PC-9 (cell line): ENCODE measurements at regions not wholly inside any gene's neighbourhood (a gene's known extent, or its start where the extent isn't known, plus 50 kb on each side); places are given as distances from the start of the nearest gene placed in this dataset.

Source experiments
- BruUV-seq: library from RNA; stranded (reverse); fragments of 400-500 nt; replicated peaks from 2 replicates; lab custom pipeline; 2021; lab: Mats Ljungman, UMichigan
- CTCF ChIA-PET: fragments of 300-600 bp; sonication (Branson Sonifier 250); formaldehyde crosslinking; loops from one replicate; lab custom pipeline; 2022; ENCODE audit warnings: antibody characterized with exemption; lab: Charles Lee
- POLR2A ChIA-PET: fragments of 300-600 bp; sonication (Branson Sonifier 250); formaldehyde crosslinking; loops from one replicate; lab custom pipeline; 2022; ENCODE audit warnings: antibody characterized with exemption; ENCODE audit not compliant: unreplicated experiment; lab: Charles Lee
- DNase-seq, 2 experiments: peaks; one replicate each; pipeline versions ENCODE4 v3.0.0 to v3.0.0-alpha.2; 2015 to 2022; ENCODE audit warnings: mixed read lengths in 1 of 2
- H2AFZ ChIP-seq: fragments of 200-600 bp; sonication (generic); 2 replicates; pipeline ENCODE4 v1.8.1; 2017; ENCODE audit warnings: antibody characterized with exemption
- H3F3A ChIP-seq: fragments of 200-600 bp; sonication (generic); 2 replicates; pipeline ENCODE4 v1.8.1; 2017; ENCODE audit warnings: antibody characterized with exemption, mild to moderate bottlenecking, low read depth; ENCODE audit not compliant: insufficient read depth
- H3K27ac ChIP-seq: fragments of 200-600 bp; sonication (generic); 2 replicates; pipeline ENCODE4 v1.6.1; 2016; ENCODE audit warnings: mixed run types
- H3K27me3 ChIP-seq: fragments of 200-600 bp; sonication (generic); 2 replicates; pipeline ENCODE4 v1.6.1; 2016; ENCODE audit warnings: low read depth, mixed run types; ENCODE audit not compliant: insufficient read depth
- H3K36me3 ChIP-seq: fragments of 200-600 bp; sonication (generic); 2 replicates; pipeline ENCODE4 v1.6.1; 2016; ENCODE audit warnings: low read depth, mixed run types
- H3K4me1 ChIP-seq: fragments of 200-600 bp; sonication (generic); replicated peaks from 2 replicates; pipeline ENCODE4 v1.6.1; 2016; ENCODE audit warnings: mixed run types; ENCODE audit not compliant: insufficient read depth
- H3K4me2 ChIP-seq: fragments of 200-600 bp; sonication (generic); 2 replicates; pipeline ENCODE4 v1.6.1; 2017; ENCODE audit warnings: mixed run types
- H3K4me3 ChIP-seq: fragments of 200-600 bp; sonication (generic); 2 replicates; pipeline ENCODE4 v1.6.1; 2016; ENCODE audit warnings: mixed run types
- H3K79me2 ChIP-seq: fragments of 200-600 bp; sonication (generic); 2 replicates; pipeline ENCODE4 v1.6.1; 2017; ENCODE audit warnings: low read depth, mixed run types
- H3K9me2 ChIP-seq: fragments of 200-600 bp; sonication (generic); 2 replicates; pipeline ENCODE4 v1.8.1; 2017; ENCODE audit warnings: mild to moderate bottlenecking; ENCODE audit not compliant: insufficient read depth
- H3K9me3 ChIP-seq: fragments of 200-600 bp; sonication (generic); 2 replicates; pipeline ENCODE4 v1.8.1; 2016; ENCODE audit warnings: low read depth; ENCODE audit not compliant: insufficient read depth
- H4K20me1 ChIP-seq: fragments of 200-600 bp; sonication (generic); 2 replicates; pipeline ENCODE4 v1.8.1; 2017; ENCODE audit not compliant: insufficient read depth
- CTCF ChIP-seq: fragments of 200-600 bp; sonication (generic); conservative IDR thresholded peaks from 2 replicates; pipeline ENCODE4 v1.6.1; 2017; ENCODE audit warnings: mixed run types, antibody characterized with exemption, mild to moderate bottlenecking, moderate library complexity
- EZH2 ChIP-seq: fragments of 200-600 bp; sonication (generic); IDR thresholded peaks from 2 replicates; pipeline ENCODE4 v1.8.0; 2017; ENCODE audit warnings: antibody characterized with exemption, low read depth
- intact Hi-C: fragments of 100-400 bp; cut with micrococcal nuclease; formaldehyde crosslinking; loops from one replicate; pipeline ENCODE4 v1.10.0; 2022; ENCODE audit not compliant: unreplicated experiment

DNA sequence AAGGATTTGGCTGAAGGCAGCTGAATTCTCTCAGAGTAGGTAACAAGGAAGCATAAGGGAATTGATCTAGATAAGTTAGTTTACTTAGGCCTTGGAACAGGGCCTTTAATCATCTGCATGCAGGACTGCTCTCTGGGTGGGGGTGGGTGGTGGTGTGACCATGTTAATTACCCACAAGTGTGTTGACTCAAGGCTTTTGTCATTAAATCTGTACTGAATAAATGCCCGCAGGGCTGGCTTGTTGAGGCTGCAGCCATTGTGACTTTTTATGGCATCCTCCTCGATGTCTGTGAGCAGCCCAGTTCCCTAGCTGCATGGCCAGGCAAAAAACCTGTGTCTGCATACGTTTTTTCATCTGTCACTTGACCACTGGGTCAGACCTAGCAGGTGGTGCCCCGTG is 63.5 kb upstream of the ASCC3 start:
- Histone ChIP-seq H3K79me2 (no peaks in the 10 kb centered on the region), H3K27me3 (no peaks in the 10 kb centered on the region), H3K36me3 (no peaks in the 10 kb centered on the region), H3K4me1 (no peaks in the 10 kb centered on the region), H3K9me3 (peaks cover 31% of the 10 kb centered on the region; the same call in 1 of the 2 replicates), H3K4me2 (no peak overlapping the region), H3K9me2 (no peaks in the 10 kb centered on the region), H3K4me3 (no peak overlapping the region), H4K20me1 (no peaks in the 10 kb centered on the region), H3K27ac (no peak overlapping the region), H2AFZ (no peak overlapping the region), H3F3A (peaks cover 16% of the 10 kb centered on the region; the same call in 1 of the 2 replicates)
- ChIA-PET CTCF (no interaction called here), POLR2A (no interaction called here)
- intact Hi-C loops = no loop called here
- no peak for DNase-seq
- TF ChIP-seq CTCF (no peak), EZH2 (no peak)
- BruUV-seq = no TSS peak

DNA sequence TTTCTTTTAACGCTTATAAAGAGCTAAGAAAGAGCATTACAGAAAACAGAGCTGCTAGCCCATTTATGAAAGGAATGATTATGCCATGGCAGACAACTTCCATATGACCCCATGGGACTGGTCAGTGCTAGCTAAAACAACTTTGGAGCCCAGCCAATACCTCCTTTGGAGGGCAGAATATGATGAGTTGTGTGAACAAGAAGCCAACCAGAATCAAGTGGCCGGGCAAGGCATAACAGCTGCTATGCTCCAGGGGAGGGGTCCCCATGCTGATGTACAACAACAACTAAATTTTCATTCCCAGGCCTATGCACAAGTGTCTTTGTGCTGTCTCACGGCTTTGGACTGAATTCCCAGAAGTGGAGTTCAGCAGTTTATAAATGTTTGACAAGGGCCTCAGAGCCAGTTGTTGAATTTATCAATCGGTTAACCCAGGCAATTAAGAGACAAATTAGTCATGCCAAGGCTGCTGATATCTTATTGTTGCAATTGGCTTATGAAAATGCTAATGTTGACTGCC is 65.0 kb upstream of the ASCC3 start:
- no peak overlapping the region for H2AFZ ChIP-seq
- H3K79me2 ChIP-seq = no peaks in the 10 kb centered on the region
- TF ChIP-seq CTCF (no peak), EZH2 (no peak)
- no peak overlapping the region for H3K4me2 ChIP-seq
- ChIA-PET POLR2A (no interaction called here), CTCF (no interaction called here)
- BruUV-seq = no TSS peak
- no peaks in the 10 kb centered on the region for H3K4me1 ChIP-seq
- intact Hi-C loops = no loop called here
- peaks cover 31% of the 10 kb centered on the region; the same call in 1 of the 2 replicates for H3K9me3 ChIP-seq
- no peak overlapping the region for H3K4me3 ChIP-seq
- H3K9me2 ChIP-seq = no peaks in the 10 kb centered on the region
- no peaks in the 10 kb centered on the region for H3K27me3 ChIP-seq
- H4K20me1 ChIP-seq = no peaks in the 10 kb centered on the region
- no peaks in the 10 kb centered on the region for H3K36me3 ChIP-seq
- peaks cover 16% of the 10 kb centered on the region; the same call in 1 of the 2 replicates for H3F3A ChIP-seq
- no peak for DNase-seq
- H3K27ac ChIP-seq = no peak overlapping the region

DNA sequence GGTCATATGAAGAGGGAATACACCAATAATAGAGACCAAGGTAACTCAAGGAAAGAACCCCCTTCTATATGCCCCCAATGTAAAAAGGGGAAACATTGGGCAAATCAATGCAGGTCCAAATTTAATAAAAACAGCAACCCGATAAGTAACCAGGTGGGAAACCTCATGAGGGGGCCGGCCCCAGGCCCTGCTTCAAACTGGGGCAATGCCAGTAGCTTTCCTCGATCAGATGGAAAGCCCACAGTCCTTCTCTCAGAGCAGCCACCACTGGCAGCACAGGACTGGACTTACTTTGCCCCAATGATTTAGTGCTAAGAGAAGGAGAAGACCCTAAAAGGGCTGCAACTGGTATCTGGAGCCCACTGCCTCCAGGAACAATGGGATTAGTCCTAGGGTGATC is 65.6 kb upstream of the ASCC3 start:
- ChIA-PET POLR2A (no interaction called here), CTCF (no interaction called here)

More for the DNA sequence above, 65.6 kb upstream of the ASCC3 start:
- Histone ChIP-seq H3K4me3 (no peak overlapping the region), H3K27me3 (no peaks in the 10 kb centered on the region), H3K36me3 (no peaks in the 10 kb centered on the region), H3K27ac (no peak overlapping the region), H3K79me2 (no peaks in the 10 kb centered on the region), H3F3A (peaks cover 16% of the 10 kb centered on the region; the same call in 1 of the 2 replicates), H3K4me2 (no peak overlapping the region), H4K20me1 (no peaks in the 10 kb centered on the region), H3K9me3 (peaks cover 31% of the 10 kb centered on the region; the same call in 1 of the 2 replicates), H3K4me1 (no peaks in the 10 kb centered on the region), H3K9me2 (no peaks in the 10 kb centered on the region), H2AFZ (no peak overlapping the region)
- intact Hi-C loops = no loop called here
- DNase-seq = no peak
- no TSS peak for BruUV-seq
- TF ChIP-seq EZH2 (no peak), CTCF (no peak)
